Erythroblast (primary cell): ENCODE measurements at regions not wholly inside any gene's neighbourhood (a gene's known extent, or its start where the extent isn't known, plus 50 kb on each side); places are given as distances from the start of the nearest gene placed in this dataset.

Source experiments
- GATA1 ChIP-seq: IDR thresholded peaks from 2 replicates; pipeline ENCODE4 v1.6.1; 2011; ENCODE audit warnings: low read depth, mild to moderate bottlenecking, control low read depth, low read length, moderate library complexity
- POLR2A ChIP-seq: IDR thresholded peaks from 2 replicates; pipeline ENCODE4 v1.6.1; 2011; ENCODE audit warnings: mild to moderate bottlenecking, low read length

- TF ChIP-seq POLR2A, result no peak
- no peak for TF ChIP-seq GATA1
Measured at GRCh38 chr4:64781737-64782326, 372.6 kb upstream of the TECRL start.
